GM12872 (cell line): ENCODE measurements at regions not wholly inside any gene's neighbourhood (a gene's known extent, or its start where the extent isn't known, plus 50 kb on each side); places are given as distances from the start of the nearest gene placed in this dataset.

Experiments used
- TF ChIP-seq, protein P1 (sequence below): IDR thresholded peaks from 3 replicates; pipeline ENCODE4 v1.5.1; 2011; ENCODE audit warnings: low read depth, mild to moderate bottlenecking, low read length, moderate library complexity; ENCODE audit not compliant: insufficient read depth

DNA sequence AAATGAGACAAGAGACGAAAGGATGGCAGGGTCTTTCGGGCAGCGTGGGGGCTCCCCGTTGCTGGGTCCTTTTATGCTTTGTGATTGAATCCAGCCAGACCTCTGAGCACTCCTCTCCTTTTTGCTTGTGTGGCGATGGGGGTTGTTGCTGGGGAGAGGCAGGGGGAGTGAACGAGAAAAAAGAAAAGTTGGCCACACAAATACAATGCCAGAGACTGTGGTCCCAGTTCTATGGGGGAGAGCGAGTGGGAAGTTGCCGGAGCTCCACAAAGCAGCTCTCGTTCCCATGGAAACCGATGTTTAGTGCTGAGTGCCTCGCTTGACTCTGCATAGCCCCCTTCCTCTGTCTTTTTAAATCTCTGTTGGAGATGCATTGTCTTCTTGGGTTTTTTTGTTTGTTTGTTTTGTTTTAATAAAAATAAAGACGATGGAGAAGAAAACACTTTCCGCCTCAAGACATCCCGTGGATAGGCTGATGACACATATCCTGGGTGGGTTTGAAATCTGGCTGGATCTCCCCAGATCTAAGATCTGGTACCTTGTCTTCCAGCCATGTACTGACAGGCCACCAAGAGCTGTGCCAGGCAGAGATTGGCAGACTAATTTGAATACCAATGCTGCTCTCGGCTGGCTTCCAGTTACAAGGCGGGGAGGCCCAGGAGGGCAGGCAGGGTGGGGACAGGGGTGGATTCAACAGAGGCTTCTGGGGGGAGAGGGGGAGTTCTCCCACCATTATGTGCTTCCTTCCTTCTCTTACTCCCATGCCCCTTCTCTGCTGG, 529.3 kb downstream of the QKI start:
- TF ChIP-seq, protein P1, sequence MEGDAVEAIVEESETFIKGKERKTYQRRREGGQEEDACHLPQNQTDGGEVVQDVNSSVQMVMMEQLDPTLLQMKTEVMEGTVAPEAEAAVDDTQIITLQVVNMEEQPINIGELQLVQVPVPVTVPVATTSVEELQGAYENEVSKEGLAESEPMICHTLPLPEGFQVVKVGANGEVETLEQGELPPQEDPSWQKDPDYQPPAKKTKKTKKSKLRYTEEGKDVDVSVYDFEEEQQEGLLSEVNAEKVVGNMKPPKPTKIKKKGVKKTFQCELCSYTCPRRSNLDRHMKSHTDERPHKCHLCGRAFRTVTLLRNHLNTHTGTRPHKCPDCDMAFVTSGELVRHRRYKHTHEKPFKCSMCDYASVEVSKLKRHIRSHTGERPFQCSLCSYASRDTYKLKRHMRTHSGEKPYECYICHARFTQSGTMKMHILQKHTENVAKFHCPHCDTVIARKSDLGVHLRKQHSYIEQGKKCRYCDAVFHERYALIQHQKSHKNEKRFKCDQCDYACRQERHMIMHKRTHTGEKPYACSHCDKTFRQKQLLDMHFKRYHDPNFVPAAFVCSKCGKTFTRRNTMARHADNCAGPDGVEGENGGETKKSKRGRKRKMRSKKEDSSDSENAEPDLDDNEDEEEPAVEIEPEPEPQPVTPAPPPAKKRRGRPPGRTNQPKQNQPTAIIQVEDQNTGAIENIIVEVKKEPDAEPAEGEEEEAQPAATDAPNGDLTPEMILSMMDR, result no peak

DNA sequence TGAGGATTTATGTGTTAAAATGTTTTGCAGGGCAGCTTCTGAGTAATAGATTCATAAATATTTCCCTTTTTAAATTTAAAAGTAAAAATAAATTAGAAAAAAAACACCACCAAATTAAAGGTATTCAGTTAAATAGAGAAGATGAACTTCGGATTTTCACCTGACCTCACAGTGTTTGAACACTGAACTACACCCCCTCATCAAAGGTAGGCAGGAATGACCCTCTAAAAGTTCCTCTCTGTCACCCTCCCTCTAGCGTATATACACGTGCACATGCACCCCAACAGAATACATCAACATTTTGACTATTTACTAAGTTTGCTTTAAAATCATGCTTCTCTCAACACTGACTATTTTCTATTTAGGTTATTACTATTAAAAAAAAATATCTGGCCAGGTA, 528.3 kb downstream of the QKI start:
- TF ChIP-seq, protein P1, result no peak

- TF ChIP-seq, protein P1, result no peak
These were observed 527.1 kb downstream of the QKI start for GRCh38 chr6:163941624-163941976.

DNA sequence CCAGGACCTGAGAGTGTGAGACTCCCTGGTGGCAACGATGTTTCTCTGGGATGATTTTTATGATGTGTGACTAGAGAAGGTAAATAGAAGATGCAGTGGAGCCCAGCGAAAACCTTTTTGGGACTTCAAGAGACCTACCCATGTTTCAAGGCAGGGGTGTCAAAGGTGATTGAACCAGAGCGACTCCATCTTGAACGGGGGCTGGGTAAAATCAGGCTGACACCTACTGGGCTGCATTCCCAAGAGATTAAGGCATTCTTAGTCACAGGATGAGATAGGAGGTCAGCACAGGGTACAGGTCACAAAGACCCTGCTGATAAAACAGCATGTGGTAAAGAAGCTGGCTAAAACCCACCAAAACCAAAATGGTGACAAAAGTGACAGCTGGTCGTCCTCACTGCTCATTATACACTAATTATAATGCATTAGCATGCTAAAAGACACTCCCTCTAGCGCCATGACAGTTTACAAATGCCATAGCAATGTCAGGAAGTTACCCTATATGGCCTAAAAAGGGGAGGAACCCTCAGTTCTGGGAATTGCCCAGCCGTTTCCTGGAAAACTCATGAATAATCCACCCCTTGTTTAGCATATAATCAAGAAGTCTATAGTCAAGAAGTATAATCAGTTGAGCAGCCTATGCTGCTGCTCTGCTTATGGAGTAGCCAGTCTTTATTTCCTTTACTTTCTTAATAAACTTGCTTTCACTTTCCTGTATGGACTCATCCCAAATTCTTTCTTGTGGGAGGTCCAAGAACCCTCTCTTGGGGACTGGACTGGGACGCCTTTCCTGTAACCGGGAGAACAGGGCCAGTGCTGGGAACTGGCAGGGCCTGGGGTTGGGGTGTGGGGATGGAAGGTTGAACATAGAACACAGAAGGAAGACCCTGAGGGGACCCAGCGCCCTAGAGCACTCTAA, 526.4 kb downstream of the QKI start:
- TF ChIP-seq, protein P1, result no peak

GRCh38 chr6:163937071-163937470, 522.6 kb downstream of the QKI start:
- TF ChIP-seq, protein P1, result no peak

GRCh38 chr6:163935158-163935762, 520.7 kb downstream of the QKI start:
- TF ChIP-seq, protein P1, result no peak

GRCh38 chr6:163930012-163930411, 515.5 kb downstream of the QKI start:
- TF ChIP-seq, protein P1, result no peak
